HG03558 (cell line): ENCODE measurements at regions not wholly inside any gene's neighbourhood (a gene's known extent, or its start where the extent isn't known, plus 50 kb on each side); places are given as distances from the start of the nearest gene placed in this dataset.
"Not testable (repeated sequence)": the region's sequence is repeated elsewhere in the genome, so short reads cannot be mapped to it uniquely, and the experiment has no call there.

Experiments used
- ATAC-seq: cut with Tn5 transposase; IDR thresholded peaks from one replicate; pipeline ENCODE4 v1.9.1; 2021; ENCODE audit warnings: moderate number of reproducible peaks; ENCODE audit not compliant: unreplicated experiment; ENCODE audit errors: extremely low read depth

- ATAC-seq, result no peak
These were observed 220.3 kb upstream of the HES1 start for GRCh38 chr3:193915613-193916012.

- ATAC-seq, result no peak
These were observed 218.8 kb upstream of the HES1 start for GRCh38 chr3:193917158-193917557.

GRCh38 chr3:193921465-193921864, 214.5 kb upstream of the HES1 start:
- no peak for ATAC-seq

- ATAC-seq, result no peak
These were observed 213.7 kb upstream of the HES1 start for GRCh38 chr3:193922034-193922774.

GRCh38 chr3:193923958-193924357, 212.0 kb upstream of the HES1 start:
- not testable (repeated sequence) for ATAC-seq

- not testable (repeated sequence) for ATAC-seq
These were observed 209.9 kb upstream of the HES1 start for GRCh38 chr3:193926071-193926470.

GRCh38 chr3:193927413-193928206, 208.3 kb upstream of the HES1 start:
- ATAC-seq, result not testable (repeated sequence)

GRCh38 chr3:193928354-193929209, 207.4 kb upstream of the HES1 start:
- no peak for ATAC-seq

GRCh38 chr3:193929373-193929772, 206.6 kb upstream of the HES1 start:
- ATAC-seq, result no peak

GRCh38 chr3:193929921-193930646, 205.9 kb upstream of the HES1 start:
- no peak for ATAC-seq

GRCh38 chr3:193932136-193932535, 203.8 kb upstream of the HES1 start:
- no peak for ATAC-seq

GRCh38 chr3:193932576-193932975, 203.4 kb upstream of the HES1 start:
- ATAC-seq, result no peak

- ATAC-seq, result no peak
These were observed 202.5 kb upstream of the HES1 start for GRCh38 chr3:193933451-193933850.

GRCh38 chr3:193935916-193936315, 200.0 kb upstream of the HES1 start:
- ATAC-seq, result no peak

GRCh38 chr3:193938613-193939012, 197.3 kb upstream of the HES1 start:
- no peak for ATAC-seq

GRCh38 chr3:193939527-193939926, 196.4 kb upstream of the HES1 start:
- no peak for ATAC-seq

- no peak for ATAC-seq
These were observed 195.4 kb upstream of the HES1 start for GRCh38 chr3:193940526-193940925.

- ATAC-seq, result no peak
These were observed 194.5 kb upstream of the HES1 start for GRCh38 chr3:193941486-193941885.

GRCh38 chr3:193942516-193943055, 193.4 kb upstream of the HES1 start:
- no peak for ATAC-seq

GRCh38 chr3:193943200-193943599, 192.7 kb upstream of the HES1 start:
- no peak for ATAC-seq
